ENCODE measurements at regions not wholly inside any gene's neighbourhood (a gene's known extent, or its start where the extent isn't known, plus 50 kb on each side); places are given as distances from the start of the nearest gene placed in this dataset.

GRCh38 chr10:124287071-124287685, 131.5 kb downstream of the OAT start:
- Histone ChIP-seq H3K79me2 (replicated peaks; ENCODE audit: insufficient read depth) (no peaks in the 10 kb centered on the region), H3K9me2 (ENCODE audit: insufficient read depth) (no peaks in the 10 kb centered on the region), H3K27ac (ENCODE audit: low read depth) (no peak overlapping the region), H3K27me3 (ENCODE audit: insufficient read depth) (no peaks in the 10 kb centered on the region), H4K20me1 (replicated peaks; ENCODE audit: insufficient read depth) (no peaks in the 10 kb centered on the region), H3F3A (replicated peaks; ENCODE audit: low read depth) (no peaks in the 10 kb centered on the region), H3K4me1 (ENCODE audit: insufficient read depth) (no peaks in the 10 kb centered on the region), H3K4me3 (no peak overlapping the region), H3K36me3 (ENCODE audit: insufficient read depth) (no peaks in the 10 kb centered on the region), H3K4me2 (no peak overlapping the region), H2AFZ (no peak overlapping the region)
- Mint-ChIP-seq H3K4me3 (no peak overlapping the region), H3K4me1 (no peaks in the 10 kb centered on the region), H3K9me3 (no peaks in the 10 kb centered on the region), H3K36me3 (ENCODE audit: low read depth) (no peaks in the 10 kb centered on the region), H3K27me3 (ENCODE audit: insufficient read depth, low read depth, poor library complexity) (peaks cover 5% of the 10 kb centered on the region), H3K27ac (no peak overlapping the region)
- TF ChIP-seq ETS1 (IDR thresholded peaks at IDR 0.05) (no peak), EZH2 (IDR thresholded peaks at IDR 0.05; ENCODE audit: low read depth, unreplicated experiment) (no peak), ZNF114 (CRISPR knock-in tag; IDR thresholded peaks at IDR 0.05) (no peak), CREB1 (CRISPR knock-in tag; IDR thresholded peaks at IDR 0.05; ENCODE audit: low read depth) (no peak), CTCF (conservative IDR thresholded peaks at IDR 0.05; ENCODE audit: low read depth in 2 of 2) (no peak), JUNB (IDR thresholded peaks at IDR 0.05; ENCODE audit: unreplicated experiment) (no peak), POLR2AphosphoS5 (IDR thresholded peaks at IDR 0.05; ENCODE audit: low read depth) (no peak)
- DNase-seq (ENCODE audit: low spot score) (no peak), ATAC-seq (no peak)

- Histone ChIP-seq H3K27me3 (ENCODE audit: insufficient read depth) (no peaks in the 10 kb centered on the region), H3K4me2 (no peak overlapping the region), H3K4me3 (no peak overlapping the region), H3K9me2 (ENCODE audit: insufficient read depth) (no peaks in the 10 kb centered on the region), H3K36me3 (ENCODE audit: insufficient read depth) (no peaks in the 10 kb centered on the region), H4K20me1 (replicated peaks; ENCODE audit: insufficient read depth) (no peaks in the 10 kb centered on the region), H3K27ac (ENCODE audit: low read depth) (no peak overlapping the region), H2AFZ (no peak overlapping the region), H3F3A (replicated peaks; ENCODE audit: low read depth) (no peaks in the 10 kb centered on the region), H3K4me1 (ENCODE audit: insufficient read depth) (no peaks in the 10 kb centered on the region), H3K79me2 (replicated peaks; ENCODE audit: insufficient read depth) (no peaks in the 10 kb centered on the region)
- H3K4me1 Mint-ChIP-seq, result no peaks in the 10 kb centered on the region; the same call in 2 of the 3 replicates
- no peak overlapping the region for H3K27ac Mint-ChIP-seq
- TF ChIP-seq STAT1 (IDR thresholded peaks at IDR 0.05; ENCODE audit: unreplicated experiment) (no peak), ZNF114 (CRISPR knock-in tag; IDR thresholded peaks at IDR 0.05) (no peak), EZH2 (IDR thresholded peaks at IDR 0.05; ENCODE audit: low read depth, unreplicated experiment) (no peak), POLR2AphosphoS5 (IDR thresholded peaks at IDR 0.05; ENCODE audit: low read depth) (no peak), JUNB (IDR thresholded peaks at IDR 0.05; ENCODE audit: unreplicated experiment) (no peak), ETS1 (IDR thresholded peaks at IDR 0.05) (no peak), CTCF (conservative IDR thresholded peaks at IDR 0.05; ENCODE audit: low read depth in 2 of 2) (no peak), EZH2phosphoT487 (IDR thresholded peaks at IDR 0.05; ENCODE audit: unreplicated experiment) (no peak), CREB1 (CRISPR knock-in tag; IDR thresholded peaks at IDR 0.05; ENCODE audit: low read depth) (no peak)
- H3K27me3 Mint-ChIP-seq (ENCODE audit: insufficient read depth, low read depth, poor library complexity), result peaks cover 8% of the 10 kb centered on the region
- H3K9me3 Mint-ChIP-seq, result no peaks in the 10 kb centered on the region
- H3K36me3 Mint-ChIP-seq (ENCODE audit: low read depth), result no peaks in the 10 kb centered on the region
- no peak overlapping the region for H3K4me3 Mint-ChIP-seq
- no peak for DNase-seq (ENCODE audit: low spot score)
- no peak for ATAC-seq
Observed at GRCh38 chr10:124286621-124287020, 132.1 kb downstream of the OAT start.
